ENCODE measurements at regions not wholly inside any gene's neighbourhood (a gene's known extent, or its start where the extent isn't known, plus 50 kb on each side); places are given as distances from the start of the nearest gene placed in this dataset.

DNA sequence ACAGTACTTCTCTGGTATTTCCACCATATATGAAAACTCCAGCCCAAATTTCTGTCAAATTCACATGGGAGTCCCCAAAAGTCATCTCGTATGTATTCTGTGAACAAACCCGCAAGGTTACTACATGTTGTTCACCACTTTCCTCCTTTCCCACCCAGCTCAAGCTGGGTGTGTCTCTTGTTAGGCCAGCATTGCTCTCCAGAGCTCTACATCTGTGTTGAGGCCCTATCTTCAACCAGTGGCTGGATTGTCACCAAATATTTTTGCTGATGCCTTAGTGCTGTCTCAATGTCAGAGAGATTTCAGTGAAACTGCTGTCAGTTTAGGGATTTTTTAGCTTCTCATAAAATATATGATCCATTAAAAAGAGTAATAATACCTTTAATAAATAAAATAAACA is 230.9 kb downstream of the BTG1 start:
- DNase-seq: no peak

- no peak for DNase-seq
These were observed 232.0 kb downstream of the BTG1 start for GRCh38 chr12:91913651-91914050.

DNA sequence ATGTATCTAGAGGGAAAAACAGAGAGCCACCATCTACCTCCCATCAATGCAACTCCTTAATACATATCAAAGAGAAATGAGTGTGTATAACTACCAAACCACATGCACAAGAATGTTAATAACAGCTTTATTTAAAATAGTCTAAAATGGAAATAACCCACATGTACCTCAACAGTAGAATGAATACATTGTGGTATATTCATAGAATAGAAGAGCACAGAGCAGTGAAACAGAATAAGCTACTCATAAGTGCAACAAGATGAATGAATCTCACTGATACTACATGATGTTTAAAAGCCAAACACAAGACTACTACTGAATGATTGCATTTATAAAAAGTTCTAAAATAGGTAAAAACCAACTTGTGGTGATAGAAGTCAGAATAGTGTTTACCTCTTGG is 232.5 kb downstream of the BTG1 start:
- no peak for DNase-seq

GRCh38 chr12:91912178-91912577 is 233.5 kb downstream of the BTG1 start:
- DNase-seq: no peak

- no peak for DNase-seq
These were observed 234.7 kb downstream of the BTG1 start for GRCh38 chr12:91910871-91911388.

DNA sequence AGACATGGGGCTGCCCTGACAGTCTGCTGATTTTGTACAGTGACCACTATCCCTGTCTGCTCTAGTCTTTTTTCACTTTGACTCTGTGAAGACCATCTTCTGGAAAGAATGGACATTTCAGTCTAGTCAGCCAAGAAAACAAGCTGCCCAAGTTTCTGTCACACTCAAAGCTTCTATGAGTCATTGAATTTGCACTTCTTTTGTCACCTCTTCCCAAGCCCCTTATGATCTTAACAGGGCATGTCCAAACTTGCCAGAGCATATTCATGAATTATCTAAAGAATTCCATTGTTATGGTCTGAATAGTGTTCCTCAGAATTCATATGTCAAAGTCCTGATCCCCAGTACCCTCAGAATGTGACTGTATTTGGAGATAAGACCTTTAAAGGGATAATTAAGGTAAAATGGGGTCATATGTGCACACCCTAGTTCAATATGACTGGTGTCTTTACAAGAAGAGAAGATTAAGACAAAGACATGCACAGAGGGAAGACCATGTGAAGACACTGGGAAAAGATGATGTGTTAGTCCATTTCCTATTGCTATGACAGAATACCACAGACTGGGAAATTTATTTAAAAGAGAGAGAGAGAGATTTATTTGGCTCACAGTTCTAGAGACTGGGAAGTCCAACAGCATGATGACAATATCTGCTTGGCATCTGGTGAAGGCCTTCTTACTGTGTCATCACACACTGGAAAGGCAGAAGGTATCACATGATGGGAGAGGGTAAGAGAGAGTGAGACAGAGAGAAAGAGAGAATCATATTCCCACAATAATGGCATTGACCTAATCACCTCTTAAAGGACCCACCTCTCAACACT is 242.6 kb downstream of the BTG1 start:
- DNase-seq: no peak

DNA sequence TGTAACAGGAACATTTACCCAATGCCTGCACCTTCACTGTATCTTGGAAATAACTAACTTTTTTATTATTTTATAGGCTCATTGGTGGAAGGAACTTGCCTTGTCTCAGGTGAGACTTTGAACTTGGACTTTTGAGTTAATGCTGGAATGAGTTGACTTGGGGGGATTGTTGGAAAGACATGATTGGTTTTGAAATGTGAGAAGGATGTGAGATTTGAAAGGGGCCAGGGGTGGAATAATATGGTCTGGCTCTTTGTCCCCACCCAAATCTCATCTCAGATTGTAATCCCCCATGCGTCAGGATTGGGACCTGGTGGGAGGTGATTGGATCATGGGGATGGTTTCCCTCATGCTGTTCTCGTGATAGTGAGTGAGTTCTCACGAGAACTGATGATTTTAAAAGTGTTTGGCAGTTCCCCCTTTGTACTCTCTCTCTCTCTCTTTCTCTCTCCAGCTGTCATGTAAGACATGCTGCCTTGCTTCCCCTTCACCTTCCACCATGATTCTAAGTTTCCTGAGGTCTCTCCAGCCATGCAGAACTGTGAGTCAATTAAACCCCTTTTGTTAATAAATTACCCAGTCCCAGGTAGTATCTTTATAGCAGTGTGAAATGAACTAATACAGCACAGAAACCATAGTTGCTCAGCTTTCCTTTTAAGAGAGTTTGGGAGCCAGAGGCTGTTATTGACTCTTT is 244.1 kb downstream of the BTG1 start:
- no peak for DNase-seq

DNA sequence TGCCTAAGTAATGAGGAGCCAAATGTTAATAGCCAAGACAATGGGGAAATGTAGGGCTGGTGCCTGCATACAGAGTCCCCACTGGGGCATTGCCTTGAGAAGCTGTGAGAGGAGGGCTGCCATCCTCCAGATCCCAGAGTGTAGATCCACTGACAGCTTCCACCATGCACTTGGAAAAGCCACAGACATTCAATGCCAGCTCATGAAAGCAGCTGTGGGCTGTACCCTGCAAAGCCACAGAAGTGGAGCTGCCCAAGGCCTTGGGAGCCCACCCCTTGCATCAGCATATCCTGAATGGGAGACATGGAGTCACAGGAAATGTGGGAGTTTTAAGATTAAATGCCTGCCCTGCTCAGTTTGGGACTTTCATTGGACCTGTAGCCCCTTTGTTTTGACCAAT is 244.7 kb downstream of the BTG1 start:
- no peak for DNase-seq

- DNase-seq: no peak
These were observed 246.6 kb downstream of the BTG1 start for GRCh38 chr12:91899056-91899455.

- DNase-seq: no peak
These were observed 248.6 kb downstream of the BTG1 start for GRCh38 chr12:91897025-91897515.

- no peak for DNase-seq
These were observed 249.2 kb downstream of the BTG1 start for GRCh38 chr12:91896286-91897024.

- DNase-seq: no peak
These were observed 250.7 kb downstream of the BTG1 start for GRCh38 chr12:91894911-91895310.

DNA sequence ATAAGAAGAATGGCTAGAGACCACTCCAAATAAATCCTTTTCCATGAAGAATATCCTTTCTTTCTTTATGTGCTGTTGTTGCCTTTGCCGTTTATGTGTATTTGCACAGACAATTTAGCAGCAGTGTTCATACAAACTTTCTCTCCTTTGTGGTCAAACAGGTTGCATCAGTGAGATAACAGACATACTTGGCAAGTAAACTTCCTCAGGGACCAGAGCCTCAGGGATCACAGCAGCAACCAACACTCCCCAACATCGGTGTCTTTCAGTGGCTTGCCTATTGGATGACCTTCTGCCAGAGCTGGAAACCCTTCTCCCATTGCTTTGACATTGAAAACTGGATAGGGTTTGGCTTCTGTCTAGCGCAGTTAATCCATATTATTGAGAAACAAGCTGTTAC is 252.2 kb downstream of the BTG1 start:
- no peak for DNase-seq

DNA sequence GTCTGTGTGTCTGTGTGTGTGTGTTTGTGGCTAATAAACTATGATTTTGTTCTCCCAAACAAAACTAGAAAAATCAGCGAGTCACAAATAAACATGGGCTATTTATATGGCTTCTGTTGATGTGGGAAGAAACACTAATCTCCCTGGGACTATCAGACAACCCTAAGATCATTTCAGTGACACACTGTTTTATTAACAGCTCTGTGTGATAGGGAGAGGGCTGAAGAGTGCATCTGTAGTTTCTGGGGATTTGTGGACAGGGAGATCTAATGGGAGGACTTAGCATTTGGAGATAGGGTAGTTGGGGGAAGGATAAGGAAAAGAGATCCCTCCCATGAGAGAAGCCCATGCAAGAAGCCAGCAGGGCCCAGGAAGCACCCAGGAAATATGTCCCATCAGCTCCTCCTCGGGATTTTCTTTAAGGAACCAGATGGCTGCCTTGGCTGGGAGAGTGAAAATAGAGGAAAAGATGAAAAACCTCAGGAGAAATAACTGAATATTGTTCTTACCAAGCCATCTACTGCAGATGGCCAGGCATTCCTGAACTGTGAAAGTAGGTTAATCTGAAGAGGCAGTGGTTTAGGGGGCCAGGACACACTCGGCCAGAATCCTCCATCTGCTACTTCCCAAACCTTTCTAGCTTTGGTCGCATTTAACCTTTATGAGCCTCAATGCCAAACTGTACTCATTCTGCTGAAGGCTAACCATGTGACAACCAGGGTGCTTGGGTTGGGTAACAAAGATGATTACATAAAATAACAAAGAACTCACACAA is 253.4 kb downstream of the BTG1 start:
- no peak for DNase-seq

- DNase-seq: no peak
These were observed 254.9 kb downstream of the BTG1 start for GRCh38 chr12:91890742-91891141.

DNA sequence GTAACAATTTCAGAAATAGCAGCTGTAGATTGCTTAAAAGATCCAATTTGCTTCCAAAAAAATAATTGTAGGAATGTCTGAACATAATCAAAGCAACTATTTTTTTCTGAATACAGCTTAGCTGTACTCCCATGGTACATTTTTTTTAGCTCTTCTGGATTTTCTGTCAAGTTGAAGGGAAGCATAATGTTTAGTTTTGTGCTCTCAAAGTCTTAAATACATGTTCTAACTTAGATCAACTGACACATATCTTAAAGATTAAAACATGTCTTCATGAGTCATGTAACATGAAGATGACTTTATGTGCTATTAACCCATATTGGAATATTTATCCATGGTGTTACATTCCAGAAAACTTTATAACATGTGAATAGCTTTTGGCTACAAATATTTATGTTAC is 255.7 kb downstream of the BTG1 start:
- DNase-seq: no peak

- DNase-seq: no peak
These were observed 256.6 kb downstream of the BTG1 start for GRCh38 chr12:91889059-91889458.

GRCh38 chr12:91887957-91888356 is 257.7 kb downstream of the BTG1 start:
- no peak for DNase-seq

DNA sequence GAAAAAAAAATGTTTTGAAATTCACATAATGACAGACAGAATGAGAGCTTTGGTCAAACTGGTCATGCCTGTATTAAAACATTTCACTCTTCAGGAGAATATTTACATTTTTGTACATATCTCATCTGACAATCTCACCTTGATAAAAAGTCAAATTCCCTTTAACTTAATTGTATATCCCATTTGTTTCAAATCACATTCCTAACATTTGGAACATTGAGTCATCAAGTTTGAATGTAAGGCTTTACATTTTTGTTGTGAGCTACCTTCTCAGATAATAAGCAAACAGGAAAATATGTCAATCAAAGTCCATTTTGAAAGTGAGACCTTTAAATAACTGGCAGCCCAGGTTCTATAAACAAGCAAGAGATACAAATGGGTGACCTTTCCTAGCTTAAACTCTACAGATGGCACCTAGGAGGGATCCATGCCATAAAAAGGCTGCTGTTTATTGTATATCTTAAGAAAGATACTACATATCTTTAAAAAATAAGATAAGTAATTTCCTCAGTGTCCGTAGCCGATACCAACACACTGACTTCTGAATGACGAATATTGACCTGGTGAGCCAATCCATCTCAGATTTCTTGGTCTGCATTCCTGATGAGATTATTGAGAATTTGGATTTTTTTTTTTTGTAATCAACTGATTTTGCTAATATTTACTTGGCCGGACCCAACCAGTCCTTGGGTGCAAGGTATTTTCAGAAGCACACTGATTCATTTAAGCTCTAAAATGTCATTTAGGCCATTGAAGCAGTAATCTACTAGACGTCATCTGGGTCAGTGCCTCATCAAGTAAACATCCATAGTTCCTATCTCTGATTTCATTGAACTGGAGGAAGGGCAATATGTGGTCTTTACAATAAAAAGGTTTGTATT is 259.6 kb downstream of the BTG1 start:
- no peak for DNase-seq

DNA sequence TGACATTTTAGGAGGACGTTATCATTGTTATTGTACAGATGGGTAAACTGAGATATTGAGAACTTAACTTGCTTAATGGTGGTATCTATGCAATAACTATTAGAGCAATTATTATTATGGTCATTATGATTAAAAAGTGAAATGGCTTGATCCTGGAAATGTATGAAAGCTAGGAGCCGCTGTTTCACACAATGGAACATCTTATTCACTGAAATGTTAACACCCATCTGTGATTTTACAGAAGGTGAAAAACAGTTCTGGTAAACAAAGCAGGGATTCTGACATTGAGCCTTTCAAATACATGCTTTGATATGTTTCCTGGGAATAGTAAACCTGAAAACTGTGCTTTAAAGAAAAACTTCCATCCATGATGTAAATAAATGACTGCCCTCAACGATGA is 261.4 kb downstream of the BTG1 start:
- no peak for DNase-seq

GRCh38 chr12:91883811-91884210 is 261.8 kb downstream of the BTG1 start:
- no peak for DNase-seq

DNA sequence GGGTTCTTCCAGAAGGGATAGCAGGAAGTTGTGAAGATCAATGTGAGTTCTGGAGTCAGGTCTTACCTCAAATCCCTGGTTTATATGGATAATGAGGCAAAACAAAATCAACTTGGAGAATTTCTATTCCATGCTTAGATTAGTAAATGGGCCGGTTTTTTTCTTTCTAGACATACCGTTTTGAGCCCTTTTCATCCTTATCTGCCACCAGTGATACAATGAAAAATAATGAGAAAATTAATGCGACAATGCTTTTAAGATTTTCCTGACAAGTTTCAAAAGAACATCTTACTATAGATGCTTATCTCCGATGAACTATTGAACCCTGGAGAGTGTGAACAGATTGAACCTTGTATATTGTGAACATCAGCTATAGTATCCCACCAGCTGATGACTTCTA is 262.7 kb downstream of the BTG1 start:
- no peak for DNase-seq
